ENCODE measurements at regions not wholly inside any gene's neighbourhood (a gene's known extent, or its start where the extent isn't known, plus 50 kb on each side); places are given as distances from the start of the nearest gene placed in this dataset.

- Histone ChIP-seq H3K9ac (ENCODE audit: low read length) (no peak overlapping the region), H3K27me3 (replicated peaks; ENCODE audit: insufficient read depth, low read length) (no peaks in the 10 kb centered on the region; the same call in 1 of the 2 replicates)
- no peak for TF ChIP-seq CTCF (IDR thresholded peaks at IDR 0.05; ENCODE audit: low read length)
- no peak for TF ChIP-seq EZH2phosphoT487 (IDR thresholded peaks at IDR 0.05; ENCODE audit: low read length)
Observed at GRCh38 chr6:27669624-27670301, 196.9 kb upstream of the ZNF184 start.

DNA sequence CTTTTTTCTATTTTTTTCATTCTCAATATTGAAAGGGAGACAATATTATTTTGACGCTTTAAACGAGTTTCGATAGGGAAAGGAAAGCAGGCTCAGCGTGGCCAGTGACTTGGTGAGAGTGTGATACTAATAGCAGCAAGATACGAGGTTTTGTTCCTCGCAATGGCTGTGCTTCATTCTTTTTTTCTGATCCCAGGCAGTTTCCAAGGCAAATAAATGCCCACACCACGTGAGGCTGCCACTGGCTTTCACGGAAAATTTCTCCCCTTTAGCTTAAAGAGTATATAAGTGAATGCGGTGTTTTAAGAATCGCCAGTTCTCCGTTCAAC lies 196.4 kb upstream of the ZNF184 start:
- Histone ChIP-seq H3K9me2 (replicated peaks; ENCODE audit: insufficient read depth, low read length) (no peaks in the 10 kb centered on the region), H3K4me1 (ENCODE audit: low read length) (no peaks in the 10 kb centered on the region), H4K20me1 (ENCODE audit: insufficient read depth, low read length) (no peaks in the 10 kb centered on the region), H2AFZ (ENCODE audit: low read length) (no peak overlapping the region), H3K27ac (ENCODE audit: low read length) (no peak overlapping the region), H3K9ac (ENCODE audit: low read length) (no peak overlapping the region), H3F3A (ENCODE audit: insufficient read depth, low read length) (peaks cover 11% of the 10 kb centered on the region; the same call in 1 of the 2 replicates), H3K27me3 (replicated peaks; ENCODE audit: insufficient read depth, low read length) (no peaks in the 10 kb centered on the region; the same call in 1 of the 2 replicates), H3K4me3 (ENCODE audit: low read length) (peak overlapping the region; percentile 22; the same call in 1 of the 2 replicates), H3K36me3 (replicated peaks; ENCODE audit: insufficient read depth, low read length) (no peaks in the 10 kb centered on the region), H3K79me2 (ENCODE audit: low read length) (no peaks in the 10 kb centered on the region), H3K9me3 (replicated peaks; ENCODE audit: insufficient read depth, low read length) (no peaks in the 10 kb centered on the region), H3K4me2 (ENCODE audit: low read depth, low read length) (peak overlapping the region; percentile 49)
- TF ChIP-seq EZH2 (optimal IDR thresholded peaks at IDR 0.05; ENCODE audit: low read depth, low read length) (no peak), EZH2phosphoT487 (IDR thresholded peaks at IDR 0.05; ENCODE audit: low read length) (no peak), CTCF (IDR thresholded peaks at IDR 0.05; ENCODE audit: low read length) (no peak)
- DNase-seq, result no peak

More at GRCh38 chr6:27669624-27670301, 196.9 kb upstream of the ZNF184 start:
- H2AFZ ChIP-seq (ENCODE audit: low read length), result no peak overlapping the region
- no peaks in the 10 kb centered on the region for H3K4me1 ChIP-seq (ENCODE audit: low read length)
- no peak overlapping the region; the same call in 1 of the 2 replicates for H3K4me3 ChIP-seq (ENCODE audit: low read length)
- H4K20me1 ChIP-seq (ENCODE audit: insufficient read depth, low read length), result no peaks in the 10 kb centered on the region
- peaks cover 11% of the 10 kb centered on the region; the same call in 1 of the 2 replicates for H3F3A ChIP-seq (ENCODE audit: insufficient read depth, low read length)
- no peaks in the 10 kb centered on the region for H3K9me3 ChIP-seq (replicated peaks; ENCODE audit: insufficient read depth, low read length)
- H3K27ac ChIP-seq (ENCODE audit: low read length), result no peak overlapping the region
- H3K79me2 ChIP-seq (ENCODE audit: low read length), result no peaks in the 10 kb centered on the region
- no peaks in the 10 kb centered on the region for H3K9me2 ChIP-seq (replicated peaks; ENCODE audit: insufficient read depth, low read length)
- no peak for DNase-seq
- peak overlapping the region; percentile 49; the same call in 1 of the 2 replicates for H3K4me2 ChIP-seq (ENCODE audit: low read depth, low read length)
- no peaks in the 10 kb centered on the region for H3K36me3 ChIP-seq (replicated peaks; ENCODE audit: insufficient read depth, low read length)

DNA sequence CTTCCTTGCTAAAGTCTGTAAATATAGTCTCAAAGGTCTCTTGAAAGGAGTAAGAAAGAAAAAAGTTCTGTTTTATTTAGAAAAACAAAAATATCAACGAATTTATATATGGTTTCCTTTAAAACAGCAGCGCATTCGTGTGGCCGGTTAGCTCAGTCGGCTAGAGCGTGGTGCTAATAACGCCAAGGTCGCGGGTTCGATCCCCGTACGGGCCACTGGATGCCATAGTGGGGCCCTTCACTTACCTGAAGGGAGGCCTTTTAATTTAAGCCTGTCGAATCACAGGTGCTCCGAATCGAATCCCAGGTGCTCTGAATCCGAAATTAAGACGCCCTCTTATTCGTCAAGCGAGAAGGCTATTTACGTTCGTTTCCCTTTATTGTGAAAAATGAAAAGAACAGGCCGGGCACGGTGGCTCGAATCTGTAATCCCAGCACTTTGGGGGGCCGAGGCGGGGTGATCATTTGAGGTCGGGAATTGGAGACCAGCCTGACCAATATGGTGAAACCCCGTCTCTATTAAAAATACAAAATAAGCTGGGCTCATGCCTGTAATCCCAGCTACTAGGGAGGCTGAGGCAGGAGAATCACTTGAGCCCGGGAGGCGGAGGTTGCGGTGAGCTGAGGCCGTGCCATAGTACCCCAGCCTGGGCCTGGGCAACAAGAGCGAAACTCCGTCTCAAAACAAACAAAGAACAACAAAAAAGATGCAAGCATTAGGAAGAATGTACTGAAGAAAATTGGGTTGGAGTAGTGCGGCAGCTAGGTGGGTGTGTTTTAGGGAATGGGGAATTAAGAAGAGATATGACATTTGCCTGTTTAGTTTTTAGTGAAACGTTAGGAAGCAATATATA lies 195.8 kb upstream of the ZNF184 start:
- no peaks in the 10 kb centered on the region for H3K36me3 ChIP-seq (replicated peaks; ENCODE audit: insufficient read depth, low read length)
- no peak overlapping the region for H3K9ac ChIP-seq (ENCODE audit: low read length)
- TF ChIP-seq EZH2 (optimal IDR thresholded peaks at IDR 0.05; ENCODE audit: low read depth, low read length) (no peak), CTCF (IDR thresholded peaks at IDR 0.05; ENCODE audit: low read length) (no peak), EZH2phosphoT487 (IDR thresholded peaks at IDR 0.05; ENCODE audit: low read length) (no peak)

More for the DNA sequence above, 195.8 kb upstream of the ZNF184 start:
- Histone ChIP-seq H3K9me2 (replicated peaks; ENCODE audit: insufficient read depth, low read length) (no peaks in the 10 kb centered on the region), H3K79me2 (ENCODE audit: low read length) (no peaks in the 10 kb centered on the region), H3K27ac (ENCODE audit: low read length) (no peak overlapping the region), H3F3A (ENCODE audit: insufficient read depth, low read length) (peaks cover 11% of the 10 kb centered on the region; the same call in 1 of the 2 replicates), H3K27me3 (replicated peaks; ENCODE audit: insufficient read depth, low read length) (no peaks in the 10 kb centered on the region; the same call in 1 of the 2 replicates), H3K4me2 (ENCODE audit: low read depth, low read length) (peak overlapping the region; percentile 49), H3K4me1 (ENCODE audit: low read length) (no peaks in the 10 kb centered on the region), H3K4me3 (ENCODE audit: low read length) (peak overlapping the region; percentile 22; the same call in 1 of the 2 replicates), H3K9me3 (replicated peaks; ENCODE audit: insufficient read depth, low read length) (no peaks in the 10 kb centered on the region), H4K20me1 (ENCODE audit: insufficient read depth, low read length) (no peaks in the 10 kb centered on the region), H2AFZ (ENCODE audit: low read length) (no peak overlapping the region)
- peak; percentile 37 for DNase-seq
